ENCODE measurements at regions not wholly inside any gene's neighbourhood (a gene's known extent, or its start where the extent isn't known, plus 50 kb on each side); places are given as distances from the start of the nearest gene placed in this dataset.

- no peaks in the 10 kb centered on the region for H3K4me1 ChIP-seq (ENCODE audit: low read depth)
- H3K27ac ChIP-seq: no peak overlapping the region
- no peak for TF ChIP-seq CTCF (IDR thresholded peaks at IDR 0.05; ENCODE audit: low read depth, low read length)
- H3K4me3 ChIP-seq: no peak overlapping the region
- DNase-seq (ENCODE audit: low read depth in 1 of 2, low spot score in 1 of 2): no peak
- no peaks in the 10 kb centered on the region for H3K36me3 ChIP-seq
- no peaks in the 10 kb centered on the region for H3K9me3 ChIP-seq (ENCODE audit: low read depth)
- H3K27me3 ChIP-seq: no peaks in the 10 kb centered on the region
These were observed 391.1 kb downstream of the TMEM161B start for GRCh38 chr5:87877495-87877894.

- Histone ChIP-seq H3K36me3 (no peaks in the 10 kb centered on the region), H3K27me3 (no peaks in the 10 kb centered on the region), H3K27ac (no peak overlapping the region), H3K4me3 (no peak overlapping the region), H3K4me1 (ENCODE audit: low read depth) (no peaks in the 10 kb centered on the region), H3K9me3 (ENCODE audit: low read depth) (no peaks in the 10 kb centered on the region)
- no peak for TF ChIP-seq CTCF (IDR thresholded peaks at IDR 0.05; ENCODE audit: low read depth, low read length)
- no peak for DNase-seq (ENCODE audit: low read depth in 1 of 2, low spot score in 1 of 2)
These were observed 391.6 kb downstream of the TMEM161B start for GRCh38 chr5:87877023-87877422.

- TF ChIP-seq CTCF (IDR thresholded peaks at IDR 0.05; ENCODE audit: low read depth, low read length): no peak
- Histone ChIP-seq H3K36me3 (no peaks in the 10 kb centered on the region), H3K4me1 (ENCODE audit: low read depth) (no peaks in the 10 kb centered on the region), H3K4me3 (no peak overlapping the region), H3K27me3 (no peaks in the 10 kb centered on the region), H3K9me3 (ENCODE audit: low read depth) (no peaks in the 10 kb centered on the region), H3K27ac (no peak overlapping the region)
- DNase-seq (ENCODE audit: low read depth in 1 of 2, low spot score in 1 of 2): no peak
These were observed 392.0 kb downstream of the TMEM161B start for GRCh38 chr5:87876616-87877015.

- no peak for DNase-seq (ENCODE audit: low read depth in 1 of 2, low spot score in 1 of 2)
- Histone ChIP-seq H3K27ac (no peak overlapping the region), H3K4me3 (no peak overlapping the region), H3K36me3 (no peaks in the 10 kb centered on the region), H3K9me3 (ENCODE audit: low read depth) (no peaks in the 10 kb centered on the region), H3K4me1 (ENCODE audit: low read depth) (no peaks in the 10 kb centered on the region), H3K27me3 (no peaks in the 10 kb centered on the region)
- TF ChIP-seq CTCF (IDR thresholded peaks at IDR 0.05; ENCODE audit: low read depth, low read length): no peak
These were observed 395.7 kb downstream of the TMEM161B start for GRCh38 chr5:87872986-87873385.

- H3K9me3 ChIP-seq (ENCODE audit: low read depth): no peaks in the 10 kb centered on the region
- no peaks in the 10 kb centered on the region for H3K27me3 ChIP-seq
- no peak for TF ChIP-seq CTCF (IDR thresholded peaks at IDR 0.05; ENCODE audit: low read depth, low read length)
- no peak for DNase-seq (ENCODE audit: low read depth in 1 of 2, low spot score in 1 of 2)
- no peak overlapping the region for H3K27ac ChIP-seq
- no peak overlapping the region for H3K4me3 ChIP-seq
- H3K36me3 ChIP-seq: no peaks in the 10 kb centered on the region
- no peaks in the 10 kb centered on the region for H3K4me1 ChIP-seq (ENCODE audit: low read depth)
These were observed 399.9 kb downstream of the TMEM161B start for GRCh38 chr5:87868792-87869191.

- no peak for DNase-seq (ENCODE audit: low read depth in 1 of 2, low spot score in 1 of 2)
- no peak overlapping the region for H3K4me3 ChIP-seq
- H3K9me3 ChIP-seq (ENCODE audit: low read depth): no peaks in the 10 kb centered on the region
- H3K36me3 ChIP-seq: no peaks in the 10 kb centered on the region
- H3K27me3 ChIP-seq: no peaks in the 10 kb centered on the region
- no peaks in the 10 kb centered on the region for H3K4me1 ChIP-seq (ENCODE audit: low read depth)
- no peak for TF ChIP-seq CTCF (IDR thresholded peaks at IDR 0.05; ENCODE audit: low read depth, low read length)
- no peak overlapping the region for H3K27ac ChIP-seq
These were observed 401.4 kb downstream of the TMEM161B start for GRCh38 chr5:87867281-87867680.
